Left lung (tissue), 4 donors: ENCODE measurements at regions not wholly inside any gene's neighbourhood (a gene's known extent, or its start where the extent isn't known, plus 50 kb on each side); places are given as distances from the start of the nearest gene placed in this dataset.

Experiments used
- ATAC-seq: fragments of 200-7000 bp; cut with Tn5 transposase; one replicate; pipeline ENCODE4 v1.9.1; 2020; ENCODE audit warnings: moderate library complexity
- DNase-seq, 4 donors: peaks; one replicate each; pipeline ENCODE4 v3.0.0-alpha.2; 2013 to 2020
- H3K27ac ChIP-seq, 2 donors: fragments of 200-600 bp; sonication (generic) in 1 of 2; one replicate each; pipeline versions ENCODE4 v1.5.0 to v1.8.0; 2020 to 2021
- H3K27me3 ChIP-seq, 2 donors: fragments of 200-600 bp; sonication (generic) in 1 of 2; one replicate each; pipeline versions ENCODE4 v1.5.0 to v1.8.0; 2020 to 2021
- H3K36me3 ChIP-seq, 2 donors: fragments of 200-600 bp; sonication (generic) in 1 of 2; one replicate each; pipeline versions ENCODE4 v1.5.0 to v1.8.0; 2020 to 2021
- H3K4me1 ChIP-seq, 2 donors: fragments of 200-600 bp; one replicate each; pipeline ENCODE4 v1.8.0; 2021
- H3K4me3 ChIP-seq, 2 donors: fragments of 200-600 bp; sonication (generic) in 1 of 2; one replicate each; pipeline versions ENCODE4 v1.5.0 to v1.8.0; 2020 to 2021; ENCODE audit warnings: mild to moderate bottlenecking in 1 of 2
- H3K9me3 ChIP-seq, 2 donors: fragments of 200-600 bp; sonication (generic) in 1 of 2; one replicate each; pipeline versions ENCODE4 v1.5.0 to v1.8.0; 2020 to 2021
- intact Hi-C, 2 donors: fragments of 100-400 bp; cut with DNase I; formaldehyde crosslinking; loops; one replicate each; pipeline versions ENCODE4 v1.11.2 to v1.14.2; 2022
- TF ChIP-seq, protein P1 (sequence below), 2 donors: fragments of 200-600 bp; sonication (generic) in 1 of 2; IDR thresholded peaks; one replicate each; pipeline versions ENCODE4 v1.5.0 to v1.8.0; 2021; ENCODE audit warnings: antibody characterized with exemption in 2 of 2
- donor health status: DM: no; HTN: yes; CAD: no.
- donor health status: DM: no; HTN: no; CAD: no.

DNA sequence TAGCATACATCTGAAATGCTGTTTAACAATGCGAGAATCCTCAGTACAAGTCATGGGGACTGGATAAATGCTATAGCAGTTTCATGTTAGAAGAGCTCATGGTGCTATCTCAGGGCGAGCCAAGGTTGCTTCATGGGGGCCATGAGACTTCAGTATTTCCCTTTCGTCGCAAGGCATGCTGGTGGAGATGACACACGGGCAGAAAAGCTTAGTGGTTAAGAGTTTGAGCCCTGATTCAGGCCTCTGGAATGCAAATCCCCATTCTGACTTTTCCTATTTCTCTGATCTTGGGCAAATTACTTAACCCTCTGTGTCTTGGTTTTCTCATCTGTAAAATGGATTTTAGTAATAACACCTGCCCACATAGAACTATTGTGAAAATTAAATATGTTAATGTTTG, 57.4 kb upstream of the EPHA4 start:
- no peak overlapping the region for H3K4me3 ChIP-seq
- H3K36me3 ChIP-seq, result no peaks in the 10 kb centered on the region
- H3K27me3 ChIP-seq, result no peaks in the 10 kb centered on the region
- H3K27ac ChIP-seq, result no peak overlapping the region
- ATAC-seq, result no peak
- no peak for DNase-seq
- TF ChIP-seq, protein P1, sequence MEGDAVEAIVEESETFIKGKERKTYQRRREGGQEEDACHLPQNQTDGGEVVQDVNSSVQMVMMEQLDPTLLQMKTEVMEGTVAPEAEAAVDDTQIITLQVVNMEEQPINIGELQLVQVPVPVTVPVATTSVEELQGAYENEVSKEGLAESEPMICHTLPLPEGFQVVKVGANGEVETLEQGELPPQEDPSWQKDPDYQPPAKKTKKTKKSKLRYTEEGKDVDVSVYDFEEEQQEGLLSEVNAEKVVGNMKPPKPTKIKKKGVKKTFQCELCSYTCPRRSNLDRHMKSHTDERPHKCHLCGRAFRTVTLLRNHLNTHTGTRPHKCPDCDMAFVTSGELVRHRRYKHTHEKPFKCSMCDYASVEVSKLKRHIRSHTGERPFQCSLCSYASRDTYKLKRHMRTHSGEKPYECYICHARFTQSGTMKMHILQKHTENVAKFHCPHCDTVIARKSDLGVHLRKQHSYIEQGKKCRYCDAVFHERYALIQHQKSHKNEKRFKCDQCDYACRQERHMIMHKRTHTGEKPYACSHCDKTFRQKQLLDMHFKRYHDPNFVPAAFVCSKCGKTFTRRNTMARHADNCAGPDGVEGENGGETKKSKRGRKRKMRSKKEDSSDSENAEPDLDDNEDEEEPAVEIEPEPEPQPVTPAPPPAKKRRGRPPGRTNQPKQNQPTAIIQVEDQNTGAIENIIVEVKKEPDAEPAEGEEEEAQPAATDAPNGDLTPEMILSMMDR (IDR thresholded peaks at IDR 0.05), result no peak
- intact Hi-C loops, result no loop called here
- H3K9me3 ChIP-seq, result no peaks in the 10 kb centered on the region
- H3K4me1 ChIP-seq, result no peaks in the 10 kb centered on the region

- DNase-seq, result no peak
- Histone ChIP-seq H3K4me1 (no peaks in the 10 kb centered on the region), H3K4me3 (no peak overlapping the region), H3K27ac (no peak overlapping the region), H3K27me3 (no peaks in the 10 kb centered on the region), H3K36me3 (no peaks in the 10 kb centered on the region), H3K9me3 (no peaks in the 10 kb centered on the region)
- TF ChIP-seq, protein P1 (IDR thresholded peaks at IDR 0.05), result no peak
- ATAC-seq, result no peak
- intact Hi-C loops, result no loop called here
Measured at GRCh38 chr2:221624475-221624874, 52.4 kb upstream of the EPHA4 start.
